Posterior cingulate gyrus (tissue), 11 donors: ENCODE measurements at regions not wholly inside any gene's neighbourhood (a gene's known extent, or its start where the extent isn't known, plus 50 kb on each side); places are given as distances from the start of the nearest gene placed in this dataset.
A peak's percentile ranks its signal among the peaks of the same experiment; 100 is the strongest.

ENCODE experiments used
- DNase-seq, 10 donors: peaks; one replicate each; pipeline versions ENCODE4 v3.0.0 to v3.0.0-alpha.2; 2020 to 2021; ENCODE audit warnings: mixed read lengths in 3 of 10
- intact Hi-C: fragments of 100-400 bp; cut with DNase I; formaldehyde crosslinking; loops from one replicate; pipeline ENCODE4 v1.15.1; 2023

- intact Hi-C loops: no loop called here
- DNase-seq: no peak
These were observed 124.9 kb upstream of the ARID1B start for GRCh38 chr6:156652231-156652750.

DNA sequence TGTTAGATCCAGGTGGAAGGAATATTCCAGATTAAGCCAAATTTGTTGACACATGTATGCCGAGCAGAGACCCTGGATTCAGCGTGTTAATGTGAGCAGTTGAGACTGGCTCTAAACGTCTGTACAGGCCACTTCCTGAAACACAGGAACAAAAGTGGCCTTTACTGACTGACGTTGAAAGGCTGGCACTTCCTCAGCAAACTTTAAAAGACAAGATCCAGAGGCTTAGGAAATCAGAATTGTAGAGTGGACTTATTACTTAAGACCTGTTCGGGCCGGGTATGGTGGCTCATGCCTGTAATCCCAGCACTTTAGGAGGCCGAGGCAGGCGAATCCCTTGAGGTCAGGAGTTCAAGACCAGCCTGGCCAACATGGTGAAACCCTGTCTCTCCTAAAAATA lies 125.7 kb upstream of the ARID1B start:
- no peak for DNase-seq
- intact Hi-C loops: no loop called here

- intact Hi-C loops: no loop called here
These were observed 126.2 kb upstream of the ARID1B start for GRCh38 chr6:156650896-156651390.

DNA sequence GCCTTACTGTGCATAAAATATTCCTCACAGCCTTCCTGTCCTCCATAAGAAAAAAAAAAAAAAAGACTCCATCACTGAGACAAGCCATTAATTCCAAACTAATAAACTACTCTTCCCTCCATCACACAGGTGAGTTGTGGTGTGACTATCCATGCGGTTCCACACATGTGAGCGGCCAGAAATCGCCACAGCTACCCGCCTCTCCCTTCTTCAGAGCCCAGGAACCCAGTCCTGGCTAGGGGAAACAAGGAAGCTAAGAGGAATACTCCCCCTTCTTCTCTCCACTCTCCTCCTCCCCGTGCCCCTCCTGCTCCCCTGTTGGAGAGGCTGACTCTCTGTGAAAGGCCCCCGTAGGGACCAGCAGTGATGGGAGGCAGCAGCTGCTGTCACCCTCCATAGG lies 128.6 kb upstream of the ARID1B start:
- no peak for DNase-seq
- intact Hi-C loops: no loop called here

More at GRCh38 chr6:156650896-156651390, 126.2 kb upstream of the ARID1B start:
- no peak for DNase-seq

DNA sequence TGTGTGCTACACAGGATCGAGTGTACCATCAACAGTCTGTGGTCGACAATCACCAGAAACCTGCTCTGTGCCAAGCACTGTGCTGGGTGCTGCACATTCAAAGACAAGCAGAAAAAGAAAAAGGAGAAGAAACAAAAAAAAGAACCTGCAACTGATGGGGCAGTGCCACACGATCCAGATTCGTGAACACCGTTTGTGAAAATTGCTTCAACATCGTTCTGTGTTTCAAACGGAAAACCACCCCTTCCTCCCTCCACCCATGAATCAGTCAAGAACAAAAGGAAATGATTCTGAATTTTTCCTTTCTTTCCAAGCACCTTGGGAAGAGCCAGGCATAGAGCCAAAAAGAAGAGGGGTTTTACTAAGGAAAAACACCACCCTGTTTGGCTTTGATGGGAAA lies 129.2 kb upstream of the ARID1B start:
- intact Hi-C loops: no loop called here

DNA sequence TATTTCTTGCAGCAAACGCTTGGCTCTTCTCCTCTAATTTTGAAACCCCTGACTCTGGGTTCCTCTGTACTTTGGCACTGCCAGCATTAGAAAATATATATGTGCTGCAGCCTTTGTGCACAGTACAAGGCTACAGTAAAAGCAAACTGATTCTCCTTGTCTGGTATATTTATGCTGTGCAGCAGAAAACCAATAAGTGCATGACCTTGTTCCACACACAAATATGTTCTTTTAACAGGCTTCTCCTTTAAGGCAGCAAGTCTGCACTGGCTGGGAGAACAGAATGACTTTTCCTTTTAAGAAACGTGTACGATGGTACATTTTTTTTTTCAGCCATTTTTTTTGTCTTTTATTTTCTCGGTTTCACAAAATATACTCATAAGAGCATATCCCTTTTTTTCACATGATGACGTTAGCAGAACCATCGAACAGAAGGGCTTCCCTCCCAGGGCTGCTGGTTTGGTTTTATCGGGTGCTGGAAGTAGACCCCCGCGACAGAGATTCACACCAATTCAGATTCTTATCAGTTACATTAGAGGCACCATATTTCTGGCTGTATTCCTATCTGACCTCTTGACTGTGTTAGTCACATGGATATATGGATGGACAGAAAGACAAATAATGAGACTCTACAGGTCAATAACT lies 129.9 kb upstream of the ARID1B start:
- DNase-seq: no peak
- intact Hi-C loops: no loop called here

More for the DNA sequence above, 129.2 kb upstream of the ARID1B start:
- DNase-seq: no peak

DNA sequence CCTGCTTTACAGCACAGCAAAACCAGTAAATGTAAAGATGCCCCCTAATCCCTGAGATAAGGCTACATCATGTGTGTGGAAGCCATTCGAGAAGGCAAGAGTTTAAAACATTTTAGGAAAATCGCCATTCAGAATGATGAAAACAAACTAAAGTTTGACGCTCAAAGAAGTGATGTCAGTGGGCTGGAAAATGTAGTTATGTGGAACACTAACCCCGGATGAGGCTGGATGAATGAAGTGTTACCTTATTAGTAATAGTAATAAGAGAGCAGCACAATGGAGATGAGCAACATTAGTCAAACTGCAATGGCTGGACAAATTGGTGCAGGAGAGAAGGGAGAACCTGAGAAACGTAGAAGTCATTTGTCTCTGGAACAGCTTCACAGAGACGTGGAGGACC lies 130.7 kb upstream of the ARID1B start:
- intact Hi-C loops: no loop called here

DNA sequence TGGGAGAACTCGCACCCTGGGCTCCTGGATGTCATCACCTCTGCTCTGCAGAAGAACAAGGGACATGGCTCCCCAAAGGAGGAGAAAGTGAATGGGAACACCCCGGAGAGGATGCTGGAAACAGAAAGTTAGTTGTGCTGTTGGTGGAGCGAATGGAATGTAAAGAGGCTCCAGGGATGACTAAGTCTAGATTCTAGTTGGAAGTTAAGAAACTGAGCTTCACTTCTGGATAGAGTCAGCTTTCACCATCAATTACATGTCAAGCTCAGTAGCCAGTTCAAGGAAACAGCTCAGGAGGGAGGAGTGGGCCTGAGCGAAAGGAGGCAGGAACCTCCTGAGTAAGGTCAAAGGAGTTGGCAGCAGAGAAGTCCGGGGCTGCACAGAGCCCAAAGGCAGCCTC lies 132.1 kb upstream of the ARID1B start:
- intact Hi-C loops: no loop called here
- no peak for DNase-seq

More for the DNA sequence above, 130.7 kb upstream of the ARID1B start:
- no peak for DNase-seq

- no peak for DNase-seq
- intact Hi-C loops: no loop called here
These were observed 138.0 kb upstream of the ARID1B start for GRCh38 chr6:156639009-156639721.

- no peak for DNase-seq
- intact Hi-C loops: no loop called here
These were observed 138.6 kb upstream of the ARID1B start for GRCh38 chr6:156638581-156638980.

DNA sequence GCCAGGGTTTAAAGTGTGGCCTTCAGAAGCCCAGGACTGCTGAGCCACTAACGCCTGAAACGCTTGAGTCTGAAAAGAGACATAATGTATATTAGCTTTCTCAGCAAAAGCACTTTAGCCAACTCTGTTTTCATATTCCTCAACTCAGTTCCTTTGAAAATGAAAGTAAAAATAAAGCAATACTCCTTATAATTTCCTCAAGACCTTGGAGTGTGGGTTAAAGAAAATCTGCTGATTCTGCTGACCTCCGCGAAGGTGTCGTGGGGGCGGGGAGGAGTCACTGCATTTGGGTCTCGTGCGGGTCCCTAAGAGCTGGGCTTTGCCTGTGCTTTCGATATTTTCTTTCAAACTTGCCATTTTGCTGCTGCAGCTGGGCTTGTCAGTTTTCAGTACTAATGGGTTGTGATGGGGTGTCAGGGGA lies 142.2 kb upstream of the ARID1B start:
- intact Hi-C loops: no loop called here

GRCh38 chr6:156634048-156634447 lies 143.1 kb upstream of the ARID1B start:
- no peak for DNase-seq
- intact Hi-C loops: no loop called here

More for the DNA sequence above, 142.2 kb upstream of the ARID1B start:
- DNase-seq: no peak

DNA sequence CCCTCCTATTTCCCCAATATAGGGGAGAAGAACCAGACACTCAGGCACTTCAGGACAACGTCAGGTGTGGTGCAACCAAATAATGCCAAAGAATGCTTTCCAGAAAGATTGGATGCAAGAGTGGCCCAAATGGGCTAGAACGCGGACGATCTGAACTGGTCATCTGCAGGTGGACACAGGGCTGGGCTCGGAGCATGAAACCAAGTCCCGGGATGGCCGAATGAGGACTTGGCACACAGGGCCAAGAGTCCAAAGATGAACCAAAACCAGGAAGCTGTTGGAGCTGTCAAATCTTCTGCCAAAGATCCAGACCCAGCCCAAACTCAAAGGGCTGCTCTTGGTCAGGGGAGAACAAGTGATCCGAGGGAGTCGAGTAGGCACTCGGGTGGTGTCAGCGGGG lies 143.9 kb upstream of the ARID1B start:
- DNase-seq: no peak
- intact Hi-C loops: no loop called here

GRCh38 chr6:156630613-156631302 lies 146.4 kb upstream of the ARID1B start:
- no peak for DNase-seq
- intact Hi-C loops: no loop called here

DNA sequence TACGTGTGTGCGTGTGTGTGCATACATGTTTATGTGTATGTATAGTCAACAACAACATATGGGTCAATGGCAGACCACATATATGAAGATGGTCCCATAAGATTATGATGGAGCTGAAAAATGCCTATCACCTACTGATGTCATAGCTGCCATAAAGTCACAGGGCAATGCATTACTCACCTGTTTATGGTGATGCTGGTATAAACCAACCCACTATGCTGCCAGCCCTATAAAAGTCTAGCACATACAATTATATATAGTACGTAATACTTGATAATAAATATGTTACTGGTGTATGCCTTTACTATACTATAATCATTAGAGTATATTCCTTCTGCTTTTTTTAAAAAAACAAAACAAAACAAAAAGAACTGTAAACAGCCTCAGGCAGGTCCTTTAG lies 148.4 kb upstream of the ARID1B start:
- no peak for DNase-seq
- intact Hi-C loops: no loop called here

DNA sequence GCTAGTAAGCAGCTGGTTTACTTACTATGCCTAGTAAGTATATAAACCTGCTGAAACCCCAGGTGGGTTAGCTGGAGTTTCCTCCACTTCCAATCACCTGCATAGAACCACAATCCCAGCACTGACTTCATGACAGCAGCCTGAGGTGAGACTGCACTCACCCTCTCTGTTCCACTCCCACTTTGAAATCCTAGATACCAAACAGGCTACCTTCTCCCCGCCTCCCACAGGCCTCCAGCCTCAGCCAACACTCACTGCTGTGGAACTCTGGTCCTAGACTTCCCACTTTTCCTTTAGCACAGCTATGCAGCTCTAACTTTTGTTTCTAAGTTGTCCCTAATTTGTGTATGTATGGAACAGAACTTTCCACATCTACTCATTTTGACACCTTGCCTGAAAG lies 149.7 kb upstream of the ARID1B start:
- intact Hi-C loops: no loop called here
- no peak for DNase-seq

DNA sequence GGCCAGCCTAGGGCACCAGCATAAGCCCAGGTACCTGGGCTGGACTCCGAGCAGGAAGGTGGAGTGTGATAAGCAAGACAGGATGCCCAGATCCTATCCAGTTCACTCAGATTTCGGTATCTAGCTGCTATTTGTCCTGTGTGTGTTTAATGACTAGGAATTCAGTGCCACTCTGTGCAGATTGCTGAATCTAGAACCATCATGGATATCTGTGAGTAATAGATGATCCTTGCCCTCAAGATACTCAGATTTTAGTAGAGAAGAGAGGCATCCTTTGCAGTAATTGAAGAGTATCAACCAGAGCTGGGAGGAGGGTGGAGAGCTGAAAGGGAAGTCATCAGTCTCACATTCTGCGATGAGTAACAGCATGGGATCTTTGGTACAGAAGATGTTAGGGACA lies 155.0 kb upstream of the ARID1B start:
- no peak for DNase-seq
- intact Hi-C loops: no loop called here

DNA sequence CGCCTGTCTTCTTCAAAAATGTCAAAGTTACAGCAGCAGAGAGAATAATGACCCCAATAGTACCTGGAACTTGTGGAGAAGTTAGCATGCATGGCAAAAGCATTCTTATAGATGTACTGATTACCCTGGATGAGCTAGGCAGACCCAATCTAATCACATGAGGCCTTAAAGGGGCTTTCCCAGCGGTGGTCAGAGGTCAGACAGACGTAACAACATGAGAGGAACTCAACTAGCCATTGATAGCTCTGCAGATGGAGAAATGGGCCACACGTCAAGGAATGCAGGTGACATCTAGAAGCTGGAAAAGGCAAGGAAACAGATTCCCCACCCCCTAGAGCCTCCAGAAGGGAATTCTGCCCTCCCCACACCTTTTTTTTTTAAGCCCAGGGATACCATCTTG lies 156.8 kb upstream of the ARID1B start:
- no peak for DNase-seq
- intact Hi-C loops: no loop called here

- peak in 1 of 10 donors; percentile 51 for DNase-seq
- intact Hi-C loops: no loop called here
These were observed 158.5 kb upstream of the ARID1B start for GRCh38 chr6:156618600-156619205.

- intact Hi-C loops: no loop called here
- DNase-seq: no peak
These were observed 159.2 kb upstream of the ARID1B start for GRCh38 chr6:156617941-156618340.

DNA sequence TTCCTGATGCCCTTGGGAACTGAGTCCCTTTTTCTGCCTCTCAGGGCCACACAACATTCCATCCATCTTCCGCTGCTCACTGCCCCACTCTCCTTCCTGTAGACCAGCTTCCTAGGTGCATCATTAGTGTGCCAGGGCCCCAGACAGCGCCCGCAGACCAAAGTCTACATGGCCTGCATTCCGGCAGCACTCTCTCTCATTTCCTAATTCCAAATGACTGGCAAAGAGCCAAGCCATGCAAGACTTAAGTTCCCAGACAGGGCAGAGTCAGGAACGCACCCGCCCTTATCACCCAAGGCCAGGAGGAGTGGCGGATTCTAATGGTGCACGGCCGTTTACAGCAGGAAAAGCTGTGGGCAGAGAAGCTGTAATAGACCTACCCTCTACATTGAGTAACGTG lies 159.8 kb upstream of the ARID1B start:
- peak in 1 of 10 donors; percentile 42 for DNase-seq
- intact Hi-C loops: no loop called here
